ELR (cell line): ENCODE measurements at regions not wholly inside any gene's neighbourhood (a gene's known extent, or its start where the extent isn't known, plus 50 kb on each side); places are given as distances from the start of the nearest gene placed in this dataset.
"Not testable (repeated sequence)": the region's sequence is repeated elsewhere in the genome, so short reads cannot be mapped to it uniquely, and the experiment has no call there.

Experiments
- DNase-seq: peaks from one replicate; pipeline ENCODE4 v3.0.0-alpha.2; 2015; ENCODE audit warnings: low read depth

- DNase-seq: no peak
These were observed 243.3 kb upstream of the FOXK1 start for GRCh38 chr7:4438723-4439245.

GRCh38 chr7:4439444-4439843, 242.7 kb upstream of the FOXK1 start:
- DNase-seq: no peak

DNA sequence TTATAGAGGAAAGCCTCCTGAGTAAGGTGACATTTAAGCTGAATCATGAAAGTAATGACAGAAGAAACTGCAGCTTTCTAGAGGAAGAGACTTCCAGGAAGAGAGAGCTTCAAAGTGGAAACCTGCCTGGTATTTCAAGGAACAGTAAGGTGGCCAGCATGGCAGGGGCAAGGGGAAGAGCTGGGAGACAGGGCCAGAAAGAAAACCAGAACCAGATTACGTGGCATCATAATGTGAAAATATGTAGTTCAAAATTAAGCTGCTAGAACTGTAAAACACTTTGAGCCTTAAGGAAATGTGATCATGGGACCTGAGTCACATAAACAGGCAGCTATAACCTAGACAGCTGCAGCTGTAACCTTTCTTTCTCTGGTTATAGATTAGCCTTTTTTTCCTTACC, 238.0 kb upstream of the FOXK1 start:
- no peak for DNase-seq

DNA sequence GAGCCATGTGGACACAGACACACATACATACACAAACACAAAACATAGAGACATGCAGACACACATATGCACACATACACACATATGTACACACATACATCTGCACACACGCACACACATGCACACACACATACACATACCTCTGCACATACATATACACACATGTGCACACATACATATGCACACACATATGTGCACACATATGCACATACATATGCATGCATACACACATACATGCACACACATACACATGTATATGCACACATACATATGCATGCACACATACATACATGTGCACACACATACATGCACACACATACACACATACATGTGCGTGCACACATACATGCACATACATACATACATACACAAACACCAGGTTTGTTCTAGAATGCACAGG, 236.3 kb upstream of the FOXK1 start:
- no peak for DNase-seq

DNA sequence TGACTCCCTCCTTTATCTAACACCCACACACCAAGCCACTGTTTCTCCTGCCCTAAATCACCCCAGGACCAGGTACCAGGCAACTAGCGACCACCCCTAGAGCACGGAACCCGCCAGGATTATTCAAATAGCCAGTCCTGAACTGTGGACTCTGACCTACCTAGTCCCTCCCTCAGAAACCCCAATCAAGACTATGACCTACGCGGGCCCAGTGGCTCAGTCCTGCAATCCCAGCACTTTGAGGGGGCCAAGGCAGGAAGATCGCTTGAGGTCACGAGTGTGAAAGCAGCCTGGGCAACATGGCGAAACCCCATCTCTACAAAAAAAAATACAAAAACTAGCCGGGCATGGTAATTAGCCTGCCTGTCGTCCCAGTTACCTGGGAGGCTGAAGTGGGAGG, 232.8 kb upstream of the FOXK1 start:
- DNase-seq: no peak

DNA sequence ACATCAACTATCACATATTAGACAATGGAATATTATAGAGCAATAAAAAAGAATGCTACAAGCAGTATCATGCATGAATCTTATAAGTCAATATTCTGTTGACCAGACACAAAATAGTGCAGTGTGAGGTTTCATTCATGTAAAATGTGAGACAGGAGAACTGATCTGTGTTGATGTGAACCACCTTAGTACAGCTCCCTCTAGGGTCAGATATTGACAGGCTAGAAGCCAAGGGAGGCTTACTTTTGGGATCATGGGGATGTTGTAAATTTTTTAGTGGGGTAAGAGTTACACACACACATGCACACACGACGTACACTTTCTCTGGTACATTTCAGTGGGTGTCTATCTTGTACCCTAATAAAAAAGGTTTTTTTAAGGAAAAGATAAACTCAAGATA, 231.6 kb upstream of the FOXK1 start:
- no peak for DNase-seq

GRCh38 chr7:4460597-4460996, 221.5 kb upstream of the FOXK1 start:
- no peak for DNase-seq

DNA sequence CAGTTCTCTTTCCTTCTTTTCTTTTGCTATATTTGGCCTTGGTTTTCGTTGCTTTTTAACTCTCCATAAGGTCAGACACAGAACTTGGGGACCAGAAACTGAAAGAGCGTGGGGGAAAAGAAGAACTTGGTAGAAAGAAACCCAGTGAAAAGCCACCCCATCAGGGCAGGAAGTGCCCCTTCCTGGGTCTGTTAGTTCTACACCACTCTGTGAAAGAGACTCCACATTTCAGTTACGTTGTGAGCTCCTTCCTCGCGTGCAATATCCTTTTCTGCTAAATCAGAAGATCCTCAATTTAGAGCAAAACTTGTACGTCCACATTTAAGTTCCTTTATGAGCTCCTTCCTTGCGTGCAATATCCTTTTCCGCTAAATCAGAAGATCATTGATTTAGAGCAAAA, 220.6 kb upstream of the FOXK1 start:
- no peak for DNase-seq

- DNase-seq: no peak
These were observed 213.6 kb upstream of the FOXK1 start for GRCh38 chr7:4468320-4469102.

DNA sequence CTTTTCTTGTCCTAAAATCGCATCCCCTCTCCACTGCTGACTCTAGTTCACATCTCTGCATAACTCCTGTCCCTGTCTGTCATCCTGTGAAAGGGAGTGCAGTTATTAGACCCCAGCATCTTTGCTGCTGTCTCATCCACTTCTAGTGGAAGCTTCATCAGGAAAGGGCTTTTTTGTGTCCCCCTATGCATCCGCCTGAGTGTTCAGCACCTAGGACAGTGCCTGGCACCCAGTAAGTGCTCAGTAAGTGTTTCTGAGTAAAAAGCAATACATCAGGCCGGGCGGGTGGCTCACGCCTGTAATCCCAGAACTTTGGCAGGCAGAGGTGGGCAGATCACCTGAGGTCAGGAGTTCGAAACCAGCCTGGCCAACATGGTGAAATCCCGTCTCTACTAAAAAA, 211.8 kb upstream of the FOXK1 start:
- no peak for DNase-seq

- no peak for DNase-seq
These were observed 209.4 kb upstream of the FOXK1 start for GRCh38 chr7:4472728-4473127.

DNA sequence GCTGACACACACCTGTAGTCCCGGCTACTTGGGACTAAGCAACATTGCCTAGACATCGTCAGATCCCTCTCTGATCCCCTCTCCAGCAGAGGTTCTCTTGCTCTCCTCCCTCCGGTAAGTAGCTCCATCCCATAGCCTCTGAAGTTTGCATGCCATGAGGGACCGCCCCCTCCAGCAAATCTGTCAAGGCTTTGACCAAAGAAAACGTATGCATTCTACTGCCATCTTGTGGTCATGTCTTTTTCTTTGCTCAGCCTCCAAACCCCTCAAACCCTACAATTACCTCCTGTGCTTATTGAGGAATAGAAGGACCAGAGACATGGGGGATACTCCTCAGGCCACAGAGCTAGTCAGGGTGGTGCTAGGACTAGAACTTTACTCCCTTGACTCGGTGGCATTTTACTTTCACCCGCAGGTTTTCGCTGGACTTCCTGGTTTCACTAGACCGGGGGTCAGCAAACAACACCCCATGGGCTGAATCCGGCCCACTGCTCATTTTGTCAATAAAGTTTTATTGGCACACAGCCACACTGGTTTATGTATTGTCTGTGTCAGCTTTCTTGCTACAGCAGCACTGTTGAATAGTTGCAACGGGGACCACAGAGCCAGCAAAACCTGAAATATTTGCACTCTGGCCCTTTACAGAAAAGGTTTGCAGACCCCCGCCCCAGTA, 202.6 kb upstream of the FOXK1 start:
- DNase-seq: peak; percentile 51

DNA sequence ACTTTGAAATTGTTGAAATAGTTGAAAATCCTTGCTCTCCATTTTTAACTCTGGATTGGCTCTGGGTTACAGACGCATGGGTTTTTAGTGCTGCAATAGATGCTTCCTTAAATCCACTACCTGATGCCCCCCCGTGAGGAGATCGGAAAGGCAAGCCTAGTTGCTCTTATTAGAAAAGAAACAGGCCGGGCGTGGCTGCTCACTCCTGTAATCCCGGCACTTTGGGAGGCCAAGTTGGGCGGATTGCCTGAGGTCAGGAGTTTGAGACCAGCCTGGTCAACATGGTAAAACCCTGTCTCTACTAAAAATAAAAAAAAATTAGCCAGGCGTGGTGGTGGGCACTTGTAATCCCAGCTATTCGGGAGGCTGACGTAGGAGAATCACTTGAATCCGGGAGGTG, 202.0 kb upstream of the FOXK1 start:
- not testable (repeated sequence) for DNase-seq

GRCh38 chr7:4483851-4484250, 198.2 kb upstream of the FOXK1 start:
- DNase-seq: no peak

- no peak for DNase-seq
These were observed 197.6 kb upstream of the FOXK1 start for GRCh38 chr7:4484545-4484944.

GRCh38 chr7:4486907-4487306, 195.2 kb upstream of the FOXK1 start:
- DNase-seq: no peak

- not testable (repeated sequence) for DNase-seq
These were observed 185.2 kb upstream of the FOXK1 start for GRCh38 chr7:4496911-4497310.

- DNase-seq: no peak
These were observed 181.3 kb upstream of the FOXK1 start for GRCh38 chr7:4500812-4501211.

GRCh38 chr7:4507886-4508285, 174.2 kb upstream of the FOXK1 start:
- not testable (repeated sequence) for DNase-seq

DNA sequence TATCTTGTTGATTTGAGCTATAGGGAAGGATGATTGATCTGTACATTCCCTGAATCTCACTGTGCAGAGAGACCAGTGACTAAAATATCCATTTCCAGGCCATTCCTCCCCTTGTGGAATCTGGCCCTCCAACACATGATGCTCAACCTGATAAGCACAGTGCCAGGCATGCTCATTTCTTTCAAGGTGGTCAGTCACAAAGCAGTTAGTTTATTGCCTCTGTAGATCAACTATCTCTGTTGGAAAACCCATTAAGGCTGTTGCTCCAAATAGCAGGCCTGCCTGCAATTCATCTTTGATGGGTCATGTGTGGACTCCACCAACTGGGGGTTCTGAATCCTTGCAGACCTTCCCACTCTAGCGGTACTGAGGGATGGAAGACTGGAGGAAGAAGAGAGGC, 168.6 kb upstream of the FOXK1 start:
- DNase-seq: no peak

GRCh38 chr7:4519819-4520520, 162.1 kb upstream of the FOXK1 start:
- no peak for DNase-seq

- DNase-seq: no peak
These were observed 158.9 kb upstream of the FOXK1 start for GRCh38 chr7:4523219-4523618.

DNA sequence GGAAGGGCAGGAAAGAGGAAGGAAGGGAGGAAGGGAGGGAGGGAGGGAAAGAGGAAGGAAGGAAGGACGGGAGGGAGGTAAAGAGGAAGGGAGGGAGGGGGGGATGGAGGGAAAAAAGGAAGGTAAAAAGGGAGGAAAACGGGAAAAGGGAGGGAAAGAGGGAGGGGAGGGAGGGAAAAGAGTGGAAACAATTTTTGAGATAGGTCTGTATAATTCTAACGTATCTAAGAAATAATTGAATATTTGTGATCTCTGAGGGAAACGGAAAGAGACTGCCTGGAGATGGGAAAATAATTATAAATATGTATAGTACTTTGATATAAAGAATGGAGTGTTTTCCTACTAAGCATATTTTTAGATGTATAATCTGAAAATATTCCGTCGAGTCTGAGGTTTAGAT, 158.2 kb upstream of the FOXK1 start:
- DNase-seq: no peak
